ENCODE measurements at regions not wholly inside any gene's neighbourhood (a gene's known extent, or its start where the extent isn't known, plus 50 kb on each side); places are given as distances from the start of the nearest gene placed in this dataset.

DNA sequence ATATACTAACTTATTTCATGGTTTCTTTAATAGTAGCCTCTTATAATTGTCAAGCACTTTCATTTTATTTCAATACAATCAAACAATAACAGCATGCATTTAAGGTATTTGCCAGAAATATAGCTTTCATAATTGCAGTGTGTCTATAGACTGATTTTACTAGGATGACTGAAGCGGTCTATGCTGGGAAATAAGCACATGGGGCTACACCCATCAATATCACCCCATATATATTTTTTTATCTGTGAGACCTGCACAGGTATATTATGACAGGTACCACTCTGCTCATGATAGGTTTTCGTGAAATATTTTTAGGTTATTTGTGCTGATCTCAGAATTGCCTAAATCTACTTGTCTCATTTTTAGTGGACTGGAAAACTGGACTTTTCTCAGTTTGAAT is 229.1 kb upstream of the PITX2 start:
- Histone ChIP-seq H3K9ac (ENCODE audit: low read depth, low read length) (no peak overlapping the region), H3K79me2 (ENCODE audit: insufficient read depth, low read length) (no peaks in the 10 kb centered on the region), H3K4me3 (ENCODE audit: low read depth in 1 of 2, low read length in 2 of 2) (no peak overlapping the region), H3K4me2 (ENCODE audit: insufficient read depth, low read length) (no peak overlapping the region), H4K20me1 (ENCODE audit: insufficient read depth, low read length) (no peaks in the 10 kb centered on the region), H3K36me3 (ENCODE audit: insufficient read depth, low read length) (no peaks in the 10 kb centered on the region), H2AFZ (ENCODE audit: low read depth, low read length) (no peak overlapping the region), H3K27ac (ENCODE audit: low read length) (no peak overlapping the region), H3K9me3 (ENCODE audit: insufficient read depth, low read length, severe bottlenecking) (no peaks in the 10 kb centered on the region), H3K4me1 (ENCODE audit: insufficient read depth, low read length) (no peaks in the 10 kb centered on the region), H3K27me3 (ENCODE audit: insufficient read depth, low read length, poor library complexity) (no peaks in the 10 kb centered on the region)
- ATAC-seq (ENCODE audit: insufficient read depth, low read depth) = no peak
- no peak for TF ChIP-seq EZH2 (IDR thresholded peaks at IDR 0.05; ENCODE audit: borderline replicate concordance, low read depth, low read length, severe bottlenecking)
- TF ChIP-seq, protein P1, sequence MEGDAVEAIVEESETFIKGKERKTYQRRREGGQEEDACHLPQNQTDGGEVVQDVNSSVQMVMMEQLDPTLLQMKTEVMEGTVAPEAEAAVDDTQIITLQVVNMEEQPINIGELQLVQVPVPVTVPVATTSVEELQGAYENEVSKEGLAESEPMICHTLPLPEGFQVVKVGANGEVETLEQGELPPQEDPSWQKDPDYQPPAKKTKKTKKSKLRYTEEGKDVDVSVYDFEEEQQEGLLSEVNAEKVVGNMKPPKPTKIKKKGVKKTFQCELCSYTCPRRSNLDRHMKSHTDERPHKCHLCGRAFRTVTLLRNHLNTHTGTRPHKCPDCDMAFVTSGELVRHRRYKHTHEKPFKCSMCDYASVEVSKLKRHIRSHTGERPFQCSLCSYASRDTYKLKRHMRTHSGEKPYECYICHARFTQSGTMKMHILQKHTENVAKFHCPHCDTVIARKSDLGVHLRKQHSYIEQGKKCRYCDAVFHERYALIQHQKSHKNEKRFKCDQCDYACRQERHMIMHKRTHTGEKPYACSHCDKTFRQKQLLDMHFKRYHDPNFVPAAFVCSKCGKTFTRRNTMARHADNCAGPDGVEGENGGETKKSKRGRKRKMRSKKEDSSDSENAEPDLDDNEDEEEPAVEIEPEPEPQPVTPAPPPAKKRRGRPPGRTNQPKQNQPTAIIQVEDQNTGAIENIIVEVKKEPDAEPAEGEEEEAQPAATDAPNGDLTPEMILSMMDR (IDR thresholded peaks at IDR 0.05; ENCODE audit: borderline replicate concordance, extremely low read depth, low read length, poor library complexity, severe bottlenecking) = no peak
- no peak for DNase-seq

- Histone ChIP-seq H3K36me3 (ENCODE audit: insufficient read depth, low read length) (no peaks in the 10 kb centered on the region), H3K9me3 (ENCODE audit: insufficient read depth, low read length, severe bottlenecking) (no peaks in the 10 kb centered on the region), H3K27ac (ENCODE audit: low read length) (no peak overlapping the region), H3K4me3 (ENCODE audit: low read depth in 1 of 2, low read length in 2 of 2) (no peak overlapping the region), H3K27me3 (ENCODE audit: insufficient read depth, low read length, poor library complexity) (no peaks in the 10 kb centered on the region), H3K79me2 (ENCODE audit: insufficient read depth, low read length) (no peaks in the 10 kb centered on the region), H3K4me1 (ENCODE audit: insufficient read depth, low read length) (no peaks in the 10 kb centered on the region), H2AFZ (ENCODE audit: low read depth, low read length) (no peak overlapping the region), H4K20me1 (ENCODE audit: insufficient read depth, low read length) (no peaks in the 10 kb centered on the region), H3K9ac (ENCODE audit: low read depth, low read length) (no peak overlapping the region), H3K4me2 (ENCODE audit: insufficient read depth, low read length) (no peak overlapping the region)
- no peak for ATAC-seq (ENCODE audit: insufficient read depth, low read depth)
- no peak for DNase-seq
- TF ChIP-seq EZH2 (IDR thresholded peaks at IDR 0.05; ENCODE audit: borderline replicate concordance, low read depth, low read length, severe bottlenecking) = no peak
- TF ChIP-seq, protein P1 (IDR thresholded peaks at IDR 0.05; ENCODE audit: borderline replicate concordance, extremely low read depth, low read length, poor library complexity, severe bottlenecking) = no peak
Observed at GRCh38 chr4:110852793-110853192, 229.9 kb upstream of the PITX2 start.

DNA sequence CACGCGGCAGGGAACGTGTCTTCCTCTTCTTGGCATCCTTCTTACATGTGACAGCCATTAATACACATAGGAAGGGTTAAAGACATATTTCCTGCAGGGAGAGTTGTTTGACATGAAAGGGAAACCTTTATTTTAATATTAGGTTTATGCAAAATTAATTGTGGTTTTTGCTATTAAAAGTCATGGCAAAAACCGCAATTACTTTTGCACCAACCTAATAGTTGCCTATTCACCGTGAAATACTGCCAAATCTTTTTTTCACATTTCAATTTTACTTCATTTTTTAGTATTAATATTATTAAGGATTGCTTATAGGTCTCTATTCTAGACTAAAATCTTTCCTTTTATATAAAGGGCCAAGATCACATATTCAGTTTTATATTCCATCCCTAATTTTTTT is 230.4 kb upstream of the PITX2 start:
- Histone ChIP-seq H3K36me3 (ENCODE audit: insufficient read depth, low read length) (no peaks in the 10 kb centered on the region), H3K4me2 (ENCODE audit: insufficient read depth, low read length) (no peak overlapping the region), H3K27me3 (ENCODE audit: insufficient read depth, low read length, poor library complexity) (no peaks in the 10 kb centered on the region), H3K4me3 (ENCODE audit: low read depth in 1 of 2, low read length in 2 of 2) (no peak overlapping the region), H3K4me1 (ENCODE audit: insufficient read depth, low read length) (no peaks in the 10 kb centered on the region), H3K79me2 (ENCODE audit: insufficient read depth, low read length) (no peaks in the 10 kb centered on the region), H3K9ac (ENCODE audit: low read depth, low read length) (no peak overlapping the region), H2AFZ (ENCODE audit: low read depth, low read length) (no peak overlapping the region), H4K20me1 (ENCODE audit: insufficient read depth, low read length) (no peaks in the 10 kb centered on the region), H3K9me3 (ENCODE audit: insufficient read depth, low read length, severe bottlenecking) (no peaks in the 10 kb centered on the region), H3K27ac (ENCODE audit: low read length) (no peak overlapping the region)
- DNase-seq (no peak), ATAC-seq (ENCODE audit: insufficient read depth, low read depth) (no peak)
- TF ChIP-seq EZH2 (IDR thresholded peaks at IDR 0.05; ENCODE audit: borderline replicate concordance, low read depth, low read length, severe bottlenecking) = no peak
- TF ChIP-seq, protein P1 (IDR thresholded peaks at IDR 0.05; ENCODE audit: borderline replicate concordance, extremely low read depth, low read length, poor library complexity, severe bottlenecking) = no peak

Data from DND-41 (cell line).